H1 (cell line): ENCODE measurements at regions not wholly inside any gene's neighbourhood (a gene's known extent, or its start where the extent isn't known, plus 50 kb on each side); places are given as distances from the start of the nearest gene placed in this dataset.
A peak's percentile ranks its signal among the peaks of the same experiment; 100 is the strongest.

Source experiments
- CTCF ChIA-PET: fragments of 300-600 bp; sonication (Branson Sonifier 250); formaldehyde crosslinking; loops from one replicate; lab custom pipeline; 2021; ENCODE audit not compliant: partially characterized antibody; lab: Charles Lee
- POLR2A ChIA-PET: fragments of 300-600 bp; sonication (Branson Sonifier 250); formaldehyde crosslinking; loops from one replicate; lab custom pipeline; 2021; ENCODE audit warnings: inconsistent platforms; ENCODE audit not compliant: partially characterized antibody; lab: Charles Lee
- DNase-seq, 2 experiments: peaks; one replicate each; pipeline versions ENCODE4 v3.0.0 to v3.0.0-alpha.2; 2010 to 2022; ENCODE audit warnings: low spot score in 2 of 2, low read depth in 1 of 2, mixed read lengths in 1 of 2
- FAIRE-seq: peaks from 2 replicates; lab custom pipeline; 2011; peaks lifted over from hg19 to GRCh38; lab: Jason Lieb, UNC
- H2AFZ ChIP-seq: 2 replicates; pipeline ENCODE4 v1.8.1; 2012; ENCODE audit warnings: low read length, inconsistent platforms
- H2AK5ac ChIP-seq: 2 replicates; pipeline ENCODE4 v1.6.1; 2013; ENCODE audit warnings: low read depth, low read length
- H2BK120ac ChIP-seq: replicated peaks from 2 replicates; pipeline ENCODE3; 2013; ENCODE audit warnings: low read depth, low read length, inconsistent platforms
- H2BK12ac ChIP-seq: 2 replicates; pipeline ENCODE4 v1.6.1; 2013; ENCODE audit warnings: low read depth, low read length
- H2BK15ac ChIP-seq: 2 replicates; pipeline ENCODE4 v1.6.1; 2013; ENCODE audit warnings: low read length
- H2BK20ac ChIP-seq: 2 replicates; pipeline ENCODE4 v1.6.1; 2013; ENCODE audit warnings: low read length
- H2BK5ac ChIP-seq: 2 replicates; pipeline ENCODE4 v1.6.1; 2013; ENCODE audit warnings: low read depth, low read length
- H3K14ac ChIP-seq: 2 replicates; pipeline ENCODE4 v1.6.1; 2013; ENCODE audit warnings: inconsistent platforms; ENCODE audit not compliant: insufficient read length
- H3K18ac ChIP-seq: 2 replicates; pipeline ENCODE4 v1.6.1; 2013; ENCODE audit warnings: low read length; ENCODE audit errors: extremely low read depth
- H3K23ac ChIP-seq: 2 replicates; pipeline ENCODE4 v1.6.1; 2013; ENCODE audit warnings: inconsistent platforms; ENCODE audit not compliant: insufficient read length
- H3K23me2 ChIP-seq: 2 replicates; pipeline ENCODE4 v1.6.1; 2013; ENCODE audit warnings: low read depth, low read length
- H3K27ac ChIP-seq: 2 replicates; pipeline ENCODE4 v1.6.1; 2011; ENCODE audit warnings: low read depth, low read length, inconsistent platforms
- H3K27me3 ChIP-seq, 4 experiments: replicated peaks in 1 of 4; 1 replicate in 1 of 4; 2 replicates in 3 of 4; pipeline versions ENCODE4 v1.6.1 to v1.8.1; 2011 to 2013; ENCODE audit warnings: low read length in 3 of 4, mild to moderate bottlenecking in 3 of 4, inconsistent platforms in 2 of 4, mixed read lengths in 2 of 4, moderate library complexity in 1 of 4; ENCODE audit not compliant: control insufficient read depth in 3 of 4, insufficient read depth in 3 of 4; ENCODE audit errors: extremely low read depth in 1 of 4
- H3K36me3 ChIP-seq, 4 experiments: 2 replicates each; pipeline versions ENCODE4 v1.6.1 to v1.8.1; 2011 to 2013; ENCODE audit warnings: mild to moderate bottlenecking in 4 of 4, low read length in 3 of 4, moderate library complexity in 2 of 4, control low read depth in 1 of 4, inconsistent platforms in 1 of 4; ENCODE audit not compliant: insufficient read depth in 4 of 4, control insufficient read depth in 2 of 4
- H3K4ac ChIP-seq: replicated peaks from 2 replicates; pipeline ENCODE3; 2013; ENCODE audit warnings: low read length, low read depth, mixed read lengths, inconsistent platforms; ENCODE audit not compliant: insufficient read length
- H3K4me1 ChIP-seq, 4 experiments: replicated peaks in 1 of 4; 1 replicate in 1 of 4; 2 replicates in 3 of 4; pipeline versions ENCODE4 v1.6.1 to v1.8.1; 2011 to 2013; ENCODE audit warnings: low read length in 3 of 4, inconsistent platforms in 2 of 4, mixed read lengths in 1 of 4; ENCODE audit not compliant: insufficient read depth in 4 of 4, control insufficient read depth in 3 of 4
- H3K4me2 ChIP-seq, 2 experiments: 2 replicates each; pipeline versions ENCODE4 v1.6.1 to v1.8.1; 2011 to 2013; ENCODE audit warnings: low read depth in 2 of 2, low read length in 2 of 2, control low read depth in 1 of 2, inconsistent platforms in 1 of 2, mild to moderate bottlenecking in 1 of 2; ENCODE audit not compliant: insufficient read depth in 1 of 2
- H3K4me3 ChIP-seq, 4 experiments: fragments of 200-600, 300-600 bp in 1 of 4; sonication (generic), shearing (Covaris generic), sonication (Bioruptor Twin) in 1 of 4; 2 replicates each; pipeline versions ENCODE4 v1.5.1 to v1.8.1; 2011 to 2016; ENCODE audit warnings: low read length in 4 of 4, low read depth in 3 of 4, control low read depth in 2 of 4, inconsistent platforms in 2 of 4, mild to moderate bottlenecking in 2 of 4, mixed read lengths in 1 of 4, moderate library complexity in 1 of 4; ENCODE audit not compliant: insufficient read depth in 2 of 4; ENCODE audit errors: extremely low read depth in 1 of 4
- H3K56ac ChIP-seq: replicated peaks from 2 replicates; pipeline ENCODE3; 2013; ENCODE audit warnings: low read depth, mild to moderate bottlenecking, mixed read lengths, low read length, inconsistent platforms; ENCODE audit not compliant: insufficient read length
- H3K79me1 ChIP-seq: 2 replicates; pipeline ENCODE4 v1.6.1; 2013; ENCODE audit warnings: low read depth, low read length, control low read depth
- H3K79me2 ChIP-seq, 2 experiments: 2 replicates each; pipeline versions ENCODE4 v1.6.1 to v1.8.1; 2012 to 2013; ENCODE audit warnings: low read length in 2 of 2, mild to moderate bottlenecking in 2 of 2, inconsistent platforms in 1 of 2; ENCODE audit not compliant: insufficient read depth in 2 of 2, control insufficient read depth in 1 of 2
- H3K9ac ChIP-seq, 4 experiments: replicated peaks in 1 of 4; 1 replicate in 1 of 4; 2 replicates in 3 of 4; pipeline versions ENCODE4 v1.6.1 to v1.8.1; 2011 to 2013; ENCODE audit warnings: low read depth in 3 of 4, low read length in 3 of 4, control low read depth in 2 of 4, mild to moderate bottlenecking in 2 of 4, moderate library complexity in 2 of 4, inconsistent platforms in 1 of 4; ENCODE audit errors: extremely low read depth in 1 of 4
- H3K9me3 ChIP-seq, 2 experiments: 2 replicates each; pipeline versions ENCODE4 v1.6.1 to v1.8.1; 2012 to 2013; ENCODE audit warnings: mild to moderate bottlenecking in 2 of 2, moderate library complexity in 2 of 2, control low read depth in 1 of 2, inconsistent platforms in 1 of 2, low read depth in 1 of 2, low read length in 1 of 2, mixed read lengths in 1 of 2; ENCODE audit not compliant: insufficient read depth in 2 of 2
- H4K20me1 ChIP-seq, 2 experiments: replicated peaks in 1 of 2; 2 replicates each; pipeline versions ENCODE3 to v1.8.1; 2011 to 2013; ENCODE audit warnings: inconsistent platforms in 2 of 2, low read length in 2 of 2, mild to moderate bottlenecking in 1 of 2; ENCODE audit not compliant: insufficient read depth in 2 of 2, control insufficient read depth in 1 of 2
- H4K5ac ChIP-seq: 2 replicates; pipeline ENCODE4 v1.6.1; 2013; ENCODE audit warnings: low read length, low read depth, mixed read lengths, inconsistent platforms; ENCODE audit not compliant: insufficient read length
- H4K8ac ChIP-seq: 2 replicates; pipeline ENCODE4 v1.8.0; 2013; ENCODE audit warnings: mild to moderate bottlenecking, moderate library complexity, low read length, inconsistent platforms; ENCODE audit not compliant: insufficient read depth; ENCODE audit errors: extremely low read depth
- H4K91ac ChIP-seq: replicated peaks from 2 replicates; pipeline ENCODE3; 2013; ENCODE audit warnings: low read length, mixed read lengths, inconsistent platforms; ENCODE audit not compliant: insufficient read length
- CBX5 ChIP-seq: fragments of 300-800, 300-1000 bp; sonication (generic); IDR thresholded peaks from 2 replicates; pipeline ENCODE4 v1.7.1; 2016; ENCODE audit warnings: antibody characterized with exemption, low read length, low read depth
- CEBPB ChIP-seq: IDR thresholded peaks from 2 replicates; pipeline ENCODE4 v1.6.1; 2012; ENCODE audit warnings: low read depth, low read length
- CREB1 ChIP-seq: IDR thresholded peaks from 2 replicates; pipeline ENCODE4 v1.6.1; 2012; ENCODE audit warnings: inconsistent platforms
- EZH2 ChIP-seq: fragments of 200-600 bp; sonication (generic); IDR thresholded peaks from 2 replicates; pipeline ENCODE4 v1.7.1; 2012; ENCODE audit warnings: low read depth, mild to moderate bottlenecking, moderate library complexity, low read length, inconsistent platforms; ENCODE audit not compliant: severe bottlenecking
- FOSL1 ChIP-seq: IDR thresholded peaks from 2 replicates; pipeline ENCODE4 v1.6.1; 2011; ENCODE audit warnings: mild to moderate bottlenecking, low read depth, low read length, moderate library complexity; ENCODE audit not compliant: insufficient read depth
- KDM5A ChIP-seq: fragments of 200-600 bp; IDR thresholded peaks from 2 replicates; pipeline ENCODE4 v1.7.1; 2012; ENCODE audit warnings: mild to moderate bottlenecking, low read length, inconsistent platforms, mixed read lengths
- NRF1 ChIP-seq: IDR thresholded peaks from 2 replicates; pipeline ENCODE4 v1.6.1; 2011; ENCODE audit warnings: mild to moderate bottlenecking, low read depth, low read length, improper control_type of control experiment
- PHF8 ChIP-seq: fragments of 200-600 bp; sonication (generic); conservative IDR thresholded peaks from 2 replicates; pipeline ENCODE4 v1.7.1; 2012; ENCODE audit warnings: low read depth, mild to moderate bottlenecking, inconsistent platforms, low read length, moderate library complexity
- POLR2AphosphoS5 ChIP-seq: IDR thresholded peaks from 2 replicates; pipeline ENCODE4 v1.6.1; 2011; ENCODE audit warnings: low read depth, low read length
- TCF12 ChIP-seq: IDR thresholded peaks from 2 replicates; pipeline ENCODE4 v1.6.1; 2011; ENCODE audit warnings: low read depth, mild to moderate bottlenecking, low read length
- WGBS, 2 experiments: shearing (Covaris generic) in 1 of 2; methylation state at CpG; one replicate each; pipeline versions ENCODE4 v1.1.6 to v1.1.7; 2013 to 2015; ENCODE audit warnings: low lambda C conversion rate in 2 of 2, mixed read lengths in 2 of 2, inconsistent platforms in 1 of 2, low coverage in 1 of 2, missing lambda C conversion rate in 1 of 2; ENCODE audit not compliant: insufficient replicate concordance in 2 of 2, insufficient coverage in 1 of 2, insufficient read length in 1 of 2; ENCODE audit errors: extremely low coverage in 1 of 2, missing lambda C conversion rate in 1 of 2; 5-methylcytosine and 5-hydroxymethylcytosine counted together

DNA sequence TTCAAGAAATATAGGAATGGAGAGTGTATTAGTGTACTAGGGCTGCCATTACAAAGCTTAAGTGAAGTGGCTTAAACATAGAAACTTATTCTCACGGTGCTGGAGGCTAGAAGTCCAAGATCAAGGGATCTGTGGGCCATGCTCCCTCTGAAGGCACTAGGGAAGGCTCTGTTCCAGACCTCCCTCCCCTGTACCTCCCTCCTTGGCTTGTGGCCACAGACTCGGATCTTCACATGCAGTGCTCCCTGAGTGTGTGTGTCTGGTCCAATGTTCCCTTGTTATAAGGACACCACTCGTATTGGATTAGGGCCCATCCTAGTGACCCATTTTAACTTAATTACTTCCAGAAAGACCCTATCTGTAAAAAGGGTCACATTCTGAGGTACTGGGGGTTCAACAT lies 225.6 kb downstream of the VRK1 start:
- no peak overlapping the region for H4K5ac ChIP-seq
- H3K27ac ChIP-seq = no peak overlapping the region
- H3K36me3 ChIP-seq = no peaks in the 10 kb centered on the region
- FAIRE-seq = no peak
- ChIA-PET POLR2A (no interaction called here), CTCF (no interaction called here)
- H4K8ac ChIP-seq = no peak overlapping the region
- peak overlapping the region; percentile 32 for H3K4ac ChIP-seq
- no peaks in the 10 kb centered on the region for H3K9me3 ChIP-seq
- H3K23ac ChIP-seq = no peak overlapping the region
- no peak overlapping the region for H2BK5ac ChIP-seq
- H3K14ac ChIP-seq = no peak overlapping the region
- H4K20me1 ChIP-seq = no peaks in the 10 kb centered on the region
- H3K9ac ChIP-seq = no peak overlapping the region
- no peaks in the 10 kb centered on the region for H3K23me2 ChIP-seq
- H2AFZ ChIP-seq = no peak overlapping the region
- no peak overlapping the region; the same call in 1 of the 2 replicates for H2BK15ac ChIP-seq
- H4K91ac ChIP-seq = peak overlapping the region; percentile 48
- H3K4me2 ChIP-seq = no peak overlapping the region; a peak in 1 of 4 replicates
- DNase-seq = no peak
- no peak overlapping the region for H3K18ac ChIP-seq
- no peaks in the 10 kb centered on the region for H3K27me3 ChIP-seq
- TF ChIP-seq FOSL1 (no peak), KDM5A (no peak), NRF1 (no peak), CREB1 (no peak), EZH2 (no peak), POLR2AphosphoS5 (no peak), PHF8 (no peak), CBX5 (no peak), TCF12 (no peak), CEBPB (no peak)
- no peaks in the 10 kb centered on the region for H3K79me1 ChIP-seq
- H2BK20ac ChIP-seq = peak overlapping the region; percentile 80; the same call in 1 of the 2 replicates
- H2BK12ac ChIP-seq = peak overlapping the region; percentile 42; the same call in 1 of the 2 replicates
- H3K79me2 ChIP-seq = no peaks in the 10 kb centered on the region
- H3K4me1 ChIP-seq = peaks cover 12 to 39% (median 29%) of the 10 kb centered on the region in 4 experiments
- H3K56ac ChIP-seq = no peak overlapping the region
- 93% methylated on average over 3 of the region's 3 CpGs; no CpG with 5 or more reads in 1 of the 2 experiments for WGBS, 2 experiments
- no peak overlapping the region for H3K4me3 ChIP-seq
- peak overlapping the region; percentile 20 for H2BK120ac ChIP-seq
- H2AK5ac ChIP-seq = no peak overlapping the region
